ENCODE measurements at regions not wholly inside any gene's neighbourhood (a gene's known extent, or its start where the extent isn't known, plus 50 kb on each side); places are given as distances from the start of the nearest gene placed in this dataset.

DNA sequence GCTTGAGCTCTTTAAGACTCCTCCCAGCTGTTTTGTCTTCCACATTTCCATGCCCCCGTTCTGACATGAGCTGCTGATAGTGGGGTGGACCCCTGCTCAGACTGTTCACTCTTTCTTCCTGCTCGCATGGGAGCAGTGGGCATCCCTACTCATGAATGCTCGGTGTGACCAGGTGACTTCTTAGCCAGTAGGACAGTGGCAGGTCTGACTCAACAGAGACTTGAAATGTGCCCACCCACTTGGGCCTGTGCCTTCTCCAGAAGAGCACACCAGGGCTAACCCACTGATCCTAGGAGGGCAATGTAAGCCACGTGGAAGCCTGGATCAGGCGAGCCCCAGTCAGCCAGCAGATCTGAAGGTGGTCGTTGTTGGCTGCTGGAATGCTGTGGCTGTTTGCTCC is 582.0 kb downstream of the QKI start:
- TF ChIP-seq, protein P1, sequence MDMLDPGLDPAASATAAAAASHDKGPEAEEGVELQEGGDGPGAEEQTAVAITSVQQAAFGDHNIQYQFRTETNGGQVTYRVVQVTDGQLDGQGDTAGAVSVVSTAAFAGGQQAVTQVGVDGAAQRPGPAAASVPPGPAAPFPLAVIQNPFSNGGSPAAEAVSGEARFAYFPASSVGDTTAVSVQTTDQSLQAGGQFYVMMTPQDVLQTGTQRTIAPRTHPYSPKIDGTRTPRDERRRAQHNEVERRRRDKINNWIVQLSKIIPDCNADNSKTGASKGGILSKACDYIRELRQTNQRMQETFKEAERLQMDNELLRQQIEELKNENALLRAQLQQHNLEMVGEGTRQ (IDR thresholded peaks at IDR 0.05; ENCODE audit: low read depth, low read length) = no peak
- TF ChIP-seq, protein P2, sequence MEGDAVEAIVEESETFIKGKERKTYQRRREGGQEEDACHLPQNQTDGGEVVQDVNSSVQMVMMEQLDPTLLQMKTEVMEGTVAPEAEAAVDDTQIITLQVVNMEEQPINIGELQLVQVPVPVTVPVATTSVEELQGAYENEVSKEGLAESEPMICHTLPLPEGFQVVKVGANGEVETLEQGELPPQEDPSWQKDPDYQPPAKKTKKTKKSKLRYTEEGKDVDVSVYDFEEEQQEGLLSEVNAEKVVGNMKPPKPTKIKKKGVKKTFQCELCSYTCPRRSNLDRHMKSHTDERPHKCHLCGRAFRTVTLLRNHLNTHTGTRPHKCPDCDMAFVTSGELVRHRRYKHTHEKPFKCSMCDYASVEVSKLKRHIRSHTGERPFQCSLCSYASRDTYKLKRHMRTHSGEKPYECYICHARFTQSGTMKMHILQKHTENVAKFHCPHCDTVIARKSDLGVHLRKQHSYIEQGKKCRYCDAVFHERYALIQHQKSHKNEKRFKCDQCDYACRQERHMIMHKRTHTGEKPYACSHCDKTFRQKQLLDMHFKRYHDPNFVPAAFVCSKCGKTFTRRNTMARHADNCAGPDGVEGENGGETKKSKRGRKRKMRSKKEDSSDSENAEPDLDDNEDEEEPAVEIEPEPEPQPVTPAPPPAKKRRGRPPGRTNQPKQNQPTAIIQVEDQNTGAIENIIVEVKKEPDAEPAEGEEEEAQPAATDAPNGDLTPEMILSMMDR (conservative IDR thresholded peaks at IDR 0.05; ENCODE audit: low read depth, low read length) = no peak
- TF ChIP-seq BHLHE40 (IDR thresholded peaks at IDR 0.05; ENCODE audit: low read depth, low read length) (no peak), POLR2A (IDR thresholded peaks at IDR 0.05; ENCODE audit: low read depth, low read length) (no peak), MXI1 (IDR thresholded peaks at IDR 0.05; ENCODE audit: borderline replicate concordance, low read depth, low read length) (no peak), RFX5 (IDR thresholded peaks at IDR 0.05; ENCODE audit: low read depth, low read length) (no peak), SMC3 (IDR thresholded peaks at IDR 0.05; ENCODE audit: low read depth, low read length) (no peak), CEBPB (IDR thresholded peaks at IDR 0.05; ENCODE audit: low read depth, low read length) (no peak), CHD1 (IDR thresholded peaks at IDR 0.05; ENCODE audit: low read depth, low read length) (no peak), FOS (IDR thresholded peaks at IDR 0.05; ENCODE audit: low read depth, low read length) (no peak)
- TF ChIP-seq, protein P3, sequence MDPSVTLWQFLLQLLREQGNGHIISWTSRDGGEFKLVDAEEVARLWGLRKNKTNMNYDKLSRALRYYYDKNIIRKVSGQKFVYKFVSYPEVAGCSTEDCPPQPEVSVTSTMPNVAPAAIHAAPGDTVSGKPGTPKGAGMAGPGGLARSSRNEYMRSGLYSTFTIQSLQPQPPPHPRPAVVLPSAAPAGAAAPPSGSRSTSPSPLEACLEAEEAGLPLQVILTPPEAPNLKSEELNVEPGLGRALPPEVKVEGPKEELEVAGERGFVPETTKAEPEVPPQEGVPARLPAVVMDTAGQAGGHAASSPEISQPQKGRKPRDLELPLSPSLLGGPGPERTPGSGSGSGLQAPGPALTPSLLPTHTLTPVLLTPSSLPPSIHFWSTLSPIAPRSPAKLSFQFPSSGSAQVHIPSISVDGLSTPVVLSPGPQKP (IDR thresholded peaks at IDR 0.05; ENCODE audit: borderline replicate concordance, low read depth, low read length) = no peak

Measured in IMR-90 (cell line).